NCI-H526 (cell line): ENCODE measurements at regions not wholly inside any gene's neighbourhood (a gene's known extent, or its start where the extent isn't known, plus 50 kb on each side); places are given as distances from the start of the nearest gene placed in this dataset.

Experiments used
- DNase-seq, 2 experiments: peaks; one replicate each; lab custom pipeline; 2025; lab: John Stamatoyannopoulos, UW

- no peak for DNase-seq
Measured at GRCh38 chr17:79680318-79680695, 50.4 kb upstream of the ENPP7 start.

- no peak for DNase-seq
Measured at GRCh38 chr17:79679631-79680317, 51.0 kb upstream of the ENPP7 start.

GRCh38 chr17:79678736-79679255, 51.9 kb upstream of the ENPP7 start:
- DNase-seq, result no peak

DNA sequence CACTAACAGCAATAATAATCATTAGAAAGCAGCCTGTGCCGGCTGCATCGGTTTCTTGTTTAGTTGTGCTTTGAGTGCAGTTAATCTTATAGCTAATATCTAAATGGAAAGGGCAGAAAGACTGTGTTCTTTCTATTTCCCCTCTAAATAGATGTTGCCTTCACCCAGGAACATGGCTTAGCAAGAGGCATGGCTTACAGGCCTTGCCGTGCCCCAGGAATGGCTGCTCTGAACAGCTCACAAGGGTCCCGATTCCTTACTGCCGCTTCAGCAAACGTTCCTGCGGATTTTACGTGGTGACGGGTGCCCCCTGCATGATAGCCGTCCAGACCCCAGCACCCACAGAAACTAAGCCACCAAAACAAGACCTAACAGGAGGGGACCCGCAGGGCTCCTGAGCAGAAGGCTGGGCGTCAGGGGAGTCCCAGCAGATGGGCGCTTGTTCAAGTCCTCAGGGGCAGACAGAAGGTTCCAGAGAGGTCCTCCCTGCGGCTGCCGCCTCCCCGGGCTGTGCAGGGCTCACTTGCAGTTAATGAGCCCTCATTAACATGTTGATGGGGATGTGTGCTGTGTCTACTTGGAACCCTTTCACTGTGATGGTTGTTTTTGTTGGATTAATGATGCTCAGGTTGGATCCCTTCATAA, 52.5 kb upstream of the ENPP7 start:
- no peak for DNase-seq

- no peak for DNase-seq
Measured at GRCh38 chr17:79677646-79678045, 53.1 kb upstream of the ENPP7 start.

GRCh38 chr17:79676796-79677195, 53.9 kb upstream of the ENPP7 start:
- no peak for DNase-seq

DNA sequence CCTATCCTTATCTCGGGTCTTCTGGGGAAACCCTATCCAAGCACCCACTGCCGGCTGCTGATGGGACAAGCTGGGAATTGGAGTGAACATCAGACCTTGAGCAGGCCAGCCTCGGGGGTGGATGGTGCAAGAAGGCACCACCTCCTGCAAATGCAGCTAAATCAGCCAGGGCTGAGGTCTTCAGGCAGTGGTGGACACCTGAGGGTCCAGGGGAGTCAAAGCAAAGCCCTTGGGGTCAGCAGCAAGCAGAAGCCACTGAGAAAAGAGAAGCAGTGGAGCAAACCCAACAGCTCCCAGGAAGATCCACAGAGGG, 55.4 kb upstream of the ENPP7 start:
- no peak for DNase-seq

DNA sequence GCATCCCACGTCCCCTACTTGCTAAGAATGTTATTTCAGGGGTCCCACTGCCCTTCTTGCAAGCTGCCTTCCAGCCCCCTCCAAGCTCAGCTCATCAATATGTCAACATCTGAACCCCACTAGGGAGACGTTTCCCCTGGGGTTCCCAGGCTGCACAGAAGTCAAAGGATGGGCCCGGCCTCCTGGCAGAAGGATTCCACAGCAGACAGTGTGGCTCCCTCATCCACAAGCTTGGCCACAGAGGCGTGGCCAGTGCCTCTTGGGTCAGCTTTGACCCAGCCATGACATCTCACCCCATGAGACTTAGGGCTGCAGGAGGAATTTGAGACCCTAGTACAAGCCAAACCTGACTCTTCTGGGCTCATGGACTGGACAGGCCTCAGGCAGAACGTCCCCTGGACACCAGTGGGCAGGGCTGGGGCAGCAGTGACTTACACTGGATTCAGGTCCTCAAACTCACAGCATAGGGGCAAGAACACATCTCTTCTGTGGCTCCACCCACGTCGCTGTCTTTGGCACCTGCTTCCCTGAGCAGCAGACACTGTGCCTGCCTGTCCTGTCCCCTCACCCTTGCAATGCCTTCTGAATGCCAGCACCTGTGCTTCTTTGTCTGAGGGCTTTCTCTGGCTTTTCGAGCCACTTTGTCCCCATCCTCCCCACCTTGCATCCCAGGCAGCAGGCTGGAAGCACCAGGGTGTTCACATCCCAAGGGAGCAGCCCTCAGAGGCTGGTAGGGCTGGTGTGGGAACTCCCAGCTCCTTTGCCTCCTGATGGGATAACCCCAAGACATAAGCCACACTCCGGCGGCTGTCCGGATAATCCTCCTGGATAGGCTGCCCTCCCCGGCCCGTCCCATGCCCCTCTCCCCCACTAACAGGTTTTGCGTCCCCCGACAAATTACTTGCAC, 56.0 kb upstream of the ENPP7 start:
- no peak for DNase-seq

DNA sequence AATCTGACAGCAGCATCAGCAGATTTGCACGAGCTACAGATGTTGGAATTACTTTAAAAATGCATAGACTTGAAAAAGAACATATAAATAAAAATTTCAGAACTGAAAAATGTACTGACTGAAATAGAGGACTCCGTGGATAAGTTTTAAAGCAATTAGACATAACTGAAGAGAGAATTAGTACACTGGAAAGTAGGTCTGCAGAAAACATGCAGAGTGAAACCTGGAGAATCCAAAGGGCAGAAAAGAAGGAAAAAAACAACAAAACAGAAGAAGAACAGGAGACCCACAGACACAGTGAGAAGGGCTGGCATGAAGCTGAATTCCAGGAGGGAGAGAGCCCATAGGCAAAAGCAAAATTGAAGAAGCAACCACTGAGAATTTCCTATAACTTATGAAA, 57.2 kb upstream of the ENPP7 start:
- DNase-seq, result no peak

DNA sequence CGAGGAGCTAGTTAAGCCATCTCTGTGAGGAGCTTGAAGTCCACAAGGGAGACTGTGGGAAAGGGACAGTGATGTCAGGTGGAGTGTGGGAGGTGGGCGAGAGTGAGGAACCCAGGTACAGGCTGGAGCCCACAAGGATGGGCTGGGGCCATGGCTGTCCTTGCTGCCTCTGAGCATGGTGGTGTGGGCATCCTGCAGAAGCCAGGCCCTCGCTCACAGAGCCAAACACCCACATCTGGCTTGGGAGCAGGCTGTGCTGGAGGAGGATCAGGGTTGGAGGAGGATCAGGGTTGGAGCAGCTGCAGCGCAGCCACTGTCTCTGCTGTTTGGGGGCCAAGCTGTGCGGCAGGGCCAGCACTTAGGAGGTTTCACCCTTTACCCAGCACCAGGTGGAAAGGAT, 58.2 kb upstream of the ENPP7 start:
- no peak for DNase-seq

GRCh38 chr17:79671085-79671694, 59.6 kb upstream of the ENPP7 start:
- no peak for DNase-seq

DNA sequence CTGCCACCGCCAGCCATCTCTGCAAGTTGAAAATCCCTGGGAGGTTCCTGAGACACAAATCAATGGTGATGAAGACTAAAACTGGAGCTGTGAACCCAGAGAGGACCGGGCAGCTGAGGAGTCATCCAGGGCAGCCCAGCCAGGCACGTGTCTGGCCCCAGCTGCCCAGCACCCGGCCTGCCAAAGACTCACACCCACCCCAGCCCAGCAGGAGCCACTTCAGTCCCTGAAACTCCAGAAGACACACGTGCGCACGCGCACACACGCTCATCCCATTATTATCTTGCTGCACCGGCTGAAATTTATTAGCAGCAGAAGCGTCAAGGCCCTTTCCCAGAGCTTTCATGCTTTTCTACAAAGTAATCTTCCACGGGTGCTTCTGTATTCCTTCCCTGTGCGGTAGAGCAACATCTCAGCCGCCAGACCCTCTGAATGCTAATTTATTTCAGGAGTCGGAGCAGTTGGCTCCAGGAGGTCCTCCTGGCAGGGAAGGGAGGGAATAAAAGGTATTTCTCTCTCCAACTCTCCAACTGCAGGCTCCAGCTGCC, 59.8 kb upstream of the RBFOX3 start:
- peak in 1 of 2 experiments; percentile 24 for DNase-seq

- DNase-seq, result no peak
Measured at GRCh38 chr17:79669861-79670260, 59.0 kb upstream of the RBFOX3 start.

- no peak for DNase-seq
Measured at GRCh38 chr17:79668344-79669250, 57.7 kb upstream of the RBFOX3 start.

DNA sequence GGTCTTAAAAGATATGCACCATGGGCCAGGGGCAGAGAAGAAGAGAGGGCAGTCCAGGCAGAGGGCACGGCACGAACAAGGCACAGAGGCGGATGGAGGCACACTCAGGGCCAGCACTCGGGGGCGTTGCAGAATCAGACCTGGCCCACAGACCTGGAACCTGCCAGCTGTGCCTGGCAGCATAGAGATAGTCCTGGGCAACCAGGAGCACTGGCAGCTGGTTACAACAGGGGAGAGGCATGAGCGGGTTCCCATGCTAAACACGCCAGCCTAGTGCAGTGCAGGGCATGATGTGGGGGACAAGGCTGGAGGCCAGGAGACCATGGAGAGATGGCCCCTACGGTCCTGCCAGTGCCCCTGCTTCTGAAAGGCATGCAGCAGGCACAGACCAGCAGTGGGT, 56.9 kb upstream of the RBFOX3 start:
- no peak for DNase-seq

GRCh38 chr17:79667121-79667715, 56.4 kb upstream of the RBFOX3 start:
- no peak for DNase-seq

DNA sequence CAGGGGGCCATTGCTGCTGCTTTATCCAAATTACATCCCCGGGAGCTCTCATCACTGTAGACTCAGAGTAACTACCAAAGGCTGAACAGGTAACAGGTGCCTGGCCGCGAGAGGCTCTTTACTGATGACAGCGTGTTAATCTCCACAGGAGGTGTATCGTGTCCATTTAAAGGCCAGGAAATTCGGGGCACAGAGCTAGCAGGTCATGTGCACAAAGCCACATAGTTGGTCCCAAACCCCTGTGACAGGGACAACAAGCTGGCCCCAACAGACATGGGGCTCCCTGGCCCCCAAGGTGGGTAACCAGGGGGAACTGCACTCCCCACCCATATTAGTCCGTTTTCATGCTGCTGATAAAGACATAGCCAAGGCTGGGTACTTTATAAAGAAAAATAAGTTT, 55.3 kb upstream of the RBFOX3 start:
- DNase-seq, result no peak

GRCh38 chr17:79664930-79665737, 54.3 kb upstream of the RBFOX3 start:
- DNase-seq, result no peak

- DNase-seq, result no peak
Measured at GRCh38 chr17:79661292-79662041, 50.6 kb upstream of the RBFOX3 start.
